ENCODE measurements at regions not wholly inside any gene's neighbourhood (a gene's known extent, or its start where the extent isn't known, plus 50 kb on each side); places are given as distances from the start of the nearest gene placed in this dataset.

- TF ChIP-seq SUZ12 (IDR thresholded peaks at IDR 0.05; ENCODE audit: extremely low read depth, insufficient read depth, insufficient read length) (no peak), ZNF274 (IDR thresholded peaks at IDR 0.05; ENCODE audit: low read depth, low read length) (no peak)
Observed at GRCh38 chr1:60279798-60280197, 206.2 kb upstream of the C1orf87 start.
